H7 (cell line): ENCODE measurements at regions not wholly inside any gene's neighbourhood (a gene's known extent, or its start where the extent isn't known, plus 50 kb on each side); places are given as distances from the start of the nearest gene placed in this dataset.
"Not testable (repeated sequence)": the region's sequence is repeated elsewhere in the genome, so short reads cannot be mapped to it uniquely, and the experiment has no call there.

Experiments
- DNase-seq: peaks from one replicate; pipeline ENCODE4 v3.0.0; 2012
- H3K27me3 ChIP-seq: 2 replicates; pipeline ENCODE4 v1.6.0; 2011; ENCODE audit warnings: mild to moderate bottlenecking, low read length; ENCODE audit not compliant: control insufficient read depth, insufficient read depth
- H3K36me3 ChIP-seq: replicated peaks from 2 replicates; pipeline ENCODE4 v1.5.1; 2011; ENCODE audit warnings: low read length; ENCODE audit not compliant: control insufficient read depth, insufficient read depth
- H3K4me3 ChIP-seq: 2 replicates; pipeline ENCODE4 v1.5.1; 2011; ENCODE audit warnings: low read depth, mild to moderate bottlenecking, control low read depth, low read length, moderate library complexity; ENCODE audit not compliant: insufficient read depth

GRCh38 chr15:39262995-39263772 lies 317.7 kb upstream of the THBS1 start:
- H3K27me3 ChIP-seq, H3K36me3 ChIP-seq, DNase-seq, H3K4me3 ChIP-seq: not testable (repeated sequence)

- Histone ChIP-seq H3K27me3 (no peaks in the 10 kb centered on the region), H3K36me3 (no peaks in the 10 kb centered on the region), H3K4me3 (no peak overlapping the region)
- no peak for DNase-seq
Measured at GRCh38 chr15:39265261-39265660, 315.6 kb upstream of the THBS1 start.

- Histone ChIP-seq H3K36me3 (no peaks in the 10 kb centered on the region), H3K4me3 (no peak overlapping the region), H3K27me3 (no peaks in the 10 kb centered on the region)
- DNase-seq = no peak
Measured at GRCh38 chr15:39266890-39267289, 314.0 kb upstream of the THBS1 start.

- H3K36me3 ChIP-seq = no peaks in the 10 kb centered on the region
- DNase-seq = no peak
- no peaks in the 10 kb centered on the region for H3K27me3 ChIP-seq
- H3K4me3 ChIP-seq = no peak overlapping the region
Measured at GRCh38 chr15:39267685-39268084, 313.2 kb upstream of the THBS1 start.

- DNase-seq = no peak
- H3K27me3 ChIP-seq = no peaks in the 10 kb centered on the region
- no peak overlapping the region for H3K4me3 ChIP-seq
Measured at GRCh38 chr15:39269352-39269751, 311.5 kb upstream of the THBS1 start.

GRCh38 chr15:39269821-39270220 lies 311.1 kb upstream of the THBS1 start:
- H3K27me3 ChIP-seq = no peaks in the 10 kb centered on the region
- H3K36me3 ChIP-seq = no peaks in the 10 kb centered on the region
- DNase-seq = no peak
- no peak overlapping the region for H3K4me3 ChIP-seq

More at GRCh38 chr15:39269352-39269751, 311.5 kb upstream of the THBS1 start:
- no peaks in the 10 kb centered on the region for H3K36me3 ChIP-seq

- no peak overlapping the region for H3K4me3 ChIP-seq
Measured at GRCh38 chr15:39270221-39270855, 310.5 kb upstream of the THBS1 start.

GRCh38 chr15:39270934-39271333 lies 309.9 kb upstream of the THBS1 start:
- Histone ChIP-seq H3K36me3 (no peaks in the 10 kb centered on the region), H3K4me3 (no peak overlapping the region), H3K27me3 (no peaks in the 10 kb centered on the region)
- DNase-seq = no peak

More at GRCh38 chr15:39270221-39270855, 310.5 kb upstream of the THBS1 start:
- H3K27me3 ChIP-seq = no peaks in the 10 kb centered on the region
- H3K36me3 ChIP-seq = no peaks in the 10 kb centered on the region
- DNase-seq = no peak

- Histone ChIP-seq H3K4me3 (no peak overlapping the region), H3K27me3 (no peaks in the 10 kb centered on the region), H3K36me3 (no peaks in the 10 kb centered on the region)
- no peak for DNase-seq
Measured at GRCh38 chr15:39272901-39273300, 308.0 kb upstream of the THBS1 start.

GRCh38 chr15:39273717-39274411 lies 307.0 kb upstream of the THBS1 start:
- Histone ChIP-seq H3K36me3 (no peaks in the 10 kb centered on the region), H3K27me3 (no peaks in the 10 kb centered on the region), H3K4me3 (no peak overlapping the region)
- no peak for DNase-seq

- Histone ChIP-seq H3K27me3 (no peaks in the 10 kb centered on the region), H3K36me3 (no peaks in the 10 kb centered on the region), H3K4me3 (no peak overlapping the region)
- DNase-seq = no peak
Measured at GRCh38 chr15:39275066-39275465, 305.8 kb upstream of the THBS1 start.

GRCh38 chr15:39279311-39279710 lies 301.6 kb upstream of the THBS1 start:
- DNase-seq = no peak
- no peaks in the 10 kb centered on the region for H3K36me3 ChIP-seq
- no peak overlapping the region for H3K4me3 ChIP-seq

GRCh38 chr15:39281094-39281493 lies 299.8 kb upstream of the THBS1 start:
- H3K36me3 ChIP-seq = no peaks in the 10 kb centered on the region
- no peak for DNase-seq
- H3K27me3 ChIP-seq = no peaks in the 10 kb centered on the region
- no peak overlapping the region for H3K4me3 ChIP-seq

More at GRCh38 chr15:39279311-39279710, 301.6 kb upstream of the THBS1 start:
- H3K27me3 ChIP-seq = no peaks in the 10 kb centered on the region

GRCh38 chr15:39282663-39283208 lies 298.1 kb upstream of the THBS1 start:
- H3K4me3 ChIP-seq = no peak overlapping the region
- H3K36me3 ChIP-seq = no peaks in the 10 kb centered on the region
- no peaks in the 10 kb centered on the region for H3K27me3 ChIP-seq
- no peak for DNase-seq

GRCh38 chr15:39283531-39283930 lies 297.3 kb upstream of the THBS1 start:
- DNase-seq = no peak
- no peaks in the 10 kb centered on the region for H3K36me3 ChIP-seq
- H3K4me3 ChIP-seq = no peak overlapping the region
- H3K27me3 ChIP-seq = no peaks in the 10 kb centered on the region
